A204.1 (cell line): ENCODE measurements at regions not wholly inside any gene's neighbourhood (a gene's known extent, or its start where the extent isn't known, plus 50 kb on each side); places are given as distances from the start of the nearest gene placed in this dataset.
"Not testable (repeated sequence)": the region's sequence is repeated elsewhere in the genome, so short reads cannot be mapped to it uniquely, and the experiment has no call there.

Experiments
- FAIRE-seq: peaks from 2 replicates; lab custom pipeline; 2012; peaks lifted over from hg19 to GRCh38; lab: Jason Lieb, UNC

DNA sequence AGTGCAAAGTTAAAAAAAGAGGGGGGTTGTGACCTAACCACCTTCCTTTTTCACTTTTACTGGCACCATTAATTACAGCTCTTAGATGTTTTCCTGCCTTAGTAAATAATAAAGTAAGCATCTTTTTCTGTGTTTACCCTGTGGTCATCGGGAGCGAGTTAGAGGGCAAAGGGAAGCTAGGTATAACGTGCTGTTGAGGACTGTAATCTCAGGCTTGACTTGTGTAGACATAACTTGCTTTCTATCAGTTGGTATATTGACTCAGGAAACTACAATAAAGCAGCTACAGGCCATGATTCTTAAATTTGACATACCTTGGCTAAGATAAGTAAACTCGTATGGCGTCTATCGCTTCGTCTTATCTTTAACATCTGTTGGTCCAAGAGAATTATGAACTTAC is 509.8 kb upstream of the CHD1 start:
- no peak for FAIRE-seq

DNA sequence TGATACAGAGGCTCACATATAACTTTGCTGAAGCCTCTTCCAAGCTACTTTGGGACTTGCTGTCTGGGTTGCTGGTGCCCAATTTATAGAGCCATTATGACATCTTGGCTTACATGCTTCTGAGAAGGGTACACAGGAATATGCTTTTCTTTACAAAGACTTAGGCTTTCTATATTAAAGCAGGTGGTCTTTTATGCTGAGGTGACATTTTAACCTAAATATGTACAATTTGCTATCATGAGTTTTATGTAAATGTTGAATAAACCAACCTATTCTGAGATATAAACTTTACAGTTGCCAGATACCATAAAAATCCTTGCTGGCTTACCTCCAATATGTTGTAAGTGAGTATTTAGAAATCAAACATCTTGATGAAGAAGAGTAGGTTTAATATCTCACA is 509.2 kb upstream of the CHD1 start:
- no peak for FAIRE-seq

GRCh38 chr5:99423396-99423795 is 494.6 kb upstream of the CHD1 start:
- FAIRE-seq = not testable (repeated sequence)

DNA sequence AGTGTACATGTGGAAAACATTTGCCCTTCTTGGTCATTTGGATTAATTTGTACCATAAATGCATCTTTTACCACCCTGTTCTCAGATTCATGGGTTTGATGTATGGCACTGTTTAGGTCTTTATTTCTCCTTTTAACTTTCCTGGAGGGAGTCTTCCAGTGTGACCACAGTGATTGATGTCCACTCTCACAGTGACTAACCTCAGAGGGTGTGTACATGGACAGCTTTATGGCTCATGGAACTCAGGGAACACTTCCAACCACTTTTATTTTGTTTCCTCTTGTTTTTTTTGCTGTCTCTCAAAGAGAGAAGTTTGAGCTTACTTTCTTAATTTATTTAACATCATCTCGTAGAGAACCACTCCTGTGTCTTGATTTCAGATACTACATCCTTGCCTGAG is 489.8 kb upstream of the CHD1 start:
- not testable (repeated sequence) for FAIRE-seq

- FAIRE-seq = not testable (repeated sequence)
Observed at GRCh38 chr5:99410386-99410785, 481.6 kb upstream of the CHD1 start.

DNA sequence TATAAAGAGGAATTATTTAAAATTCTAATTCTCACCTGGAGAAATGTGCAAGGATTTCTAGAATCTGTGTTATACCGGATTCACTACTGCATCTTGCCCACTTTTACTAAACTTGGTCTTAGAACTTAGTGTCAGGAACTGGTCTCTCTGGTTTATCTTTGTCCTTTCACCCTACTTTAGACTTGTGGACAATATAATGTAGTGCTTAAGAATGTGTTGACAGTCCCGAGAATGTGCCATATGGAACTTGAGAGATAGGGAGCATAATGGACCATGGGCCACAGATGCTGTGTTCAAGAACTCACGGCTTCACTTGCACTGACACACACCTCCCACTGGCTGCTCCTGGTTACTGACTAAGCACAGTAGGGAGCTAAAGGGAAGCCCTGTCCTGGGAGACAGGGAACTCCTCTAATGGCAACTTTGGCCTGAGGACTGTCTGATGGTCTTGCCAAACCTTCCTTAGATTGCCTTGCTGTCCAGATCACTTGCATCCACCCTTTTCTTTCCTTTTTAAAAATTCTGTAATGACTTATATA is 476.0 kb upstream of the CHD1 start:
- not testable (repeated sequence) for FAIRE-seq

DNA sequence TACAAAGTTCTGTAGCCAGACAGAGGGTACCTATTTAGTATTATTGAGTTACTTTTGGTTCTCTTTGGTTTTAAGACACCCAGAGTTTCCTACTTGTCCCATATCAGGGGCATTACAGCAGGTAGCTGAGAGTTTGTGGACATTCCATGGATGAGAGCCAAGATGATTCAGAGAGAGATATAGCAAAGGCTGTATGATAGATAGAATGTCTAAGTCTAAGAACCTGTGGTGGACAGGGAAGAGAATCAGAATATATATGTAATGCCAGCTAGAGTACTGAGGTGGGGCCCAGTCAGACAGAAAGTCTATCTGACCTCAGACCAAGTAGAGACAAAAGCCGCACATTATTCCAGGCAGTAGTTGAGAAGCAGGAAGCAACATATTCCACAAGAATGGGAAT is 471.8 kb upstream of the CHD1 start:
- FAIRE-seq = not testable (repeated sequence)

- no peak for FAIRE-seq
Observed at GRCh38 chr5:99398976-99399375, 470.2 kb upstream of the CHD1 start.

DNA sequence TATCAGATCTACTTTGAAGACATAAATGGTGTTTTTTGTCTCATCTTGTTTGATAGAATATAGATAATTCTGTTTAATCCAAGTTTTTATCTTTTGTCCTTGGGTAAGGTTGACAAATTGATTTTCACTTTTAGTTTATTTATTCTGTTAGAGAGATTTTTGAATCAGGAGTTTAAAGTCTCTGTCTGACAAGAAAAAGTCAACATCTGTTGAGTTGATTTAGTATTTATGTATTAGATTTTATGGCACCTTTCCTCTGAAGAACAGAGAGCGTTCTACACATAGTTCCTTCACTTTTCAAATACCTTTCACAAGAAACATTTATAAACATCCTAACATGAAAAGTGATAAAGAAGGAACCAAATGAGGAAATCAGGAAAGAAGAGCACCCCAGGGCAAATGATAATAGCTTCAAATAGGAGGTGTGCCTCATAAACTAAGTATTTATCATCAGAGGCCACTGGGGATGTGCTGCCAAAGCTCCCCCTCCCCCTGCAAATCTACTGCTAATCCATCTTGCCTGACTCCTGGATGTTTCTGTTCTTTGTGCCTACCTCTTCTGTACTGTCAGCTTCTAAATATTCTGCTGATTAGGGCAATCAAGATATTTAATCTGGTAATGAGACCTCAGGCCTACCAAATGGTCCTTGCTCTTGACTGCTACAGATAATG is 457.7 kb upstream of the CHD1 start:
- FAIRE-seq = no peak

DNA sequence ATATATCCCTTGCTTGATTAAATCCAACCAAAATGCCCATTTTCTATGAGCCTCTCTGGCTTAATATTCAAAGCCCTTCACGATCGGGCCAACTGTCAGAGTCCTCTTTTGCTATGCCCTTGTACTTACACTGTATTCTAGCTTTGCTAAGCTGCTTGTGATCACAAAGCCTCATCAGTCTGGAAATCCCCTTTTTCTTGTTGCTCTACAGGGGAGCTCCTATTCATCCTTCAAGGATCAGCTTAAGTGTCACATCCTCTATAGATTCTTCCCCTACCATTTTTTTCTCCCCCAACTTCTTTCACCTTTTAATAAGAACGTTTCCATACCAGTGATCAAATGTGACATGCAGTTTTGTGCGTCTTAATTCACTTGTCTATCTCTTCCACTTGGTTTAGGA is 450.4 kb upstream of the CHD1 start:
- FAIRE-seq = no peak

DNA sequence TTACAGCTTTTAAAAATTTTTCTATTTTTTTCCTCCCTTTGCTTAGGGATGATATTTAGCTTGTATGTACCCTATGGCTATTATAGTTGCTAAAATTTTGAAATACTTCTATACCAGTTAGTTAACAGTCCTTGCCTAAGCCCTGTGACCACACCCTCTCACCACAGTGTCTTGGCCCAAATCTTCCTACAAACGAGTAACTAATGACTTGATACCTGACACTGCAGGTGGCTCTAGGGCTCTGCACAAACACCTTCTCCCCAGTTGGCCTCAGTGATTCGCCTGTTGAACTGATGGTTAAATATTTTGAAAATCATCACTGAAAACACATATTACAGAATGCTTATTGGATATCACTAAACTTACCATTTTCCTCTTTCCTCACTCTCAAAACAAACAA is 449.6 kb upstream of the CHD1 start:
- FAIRE-seq = no peak

GRCh38 chr5:99369797-99370593 is 441.2 kb upstream of the CHD1 start:
- no peak for FAIRE-seq

DNA sequence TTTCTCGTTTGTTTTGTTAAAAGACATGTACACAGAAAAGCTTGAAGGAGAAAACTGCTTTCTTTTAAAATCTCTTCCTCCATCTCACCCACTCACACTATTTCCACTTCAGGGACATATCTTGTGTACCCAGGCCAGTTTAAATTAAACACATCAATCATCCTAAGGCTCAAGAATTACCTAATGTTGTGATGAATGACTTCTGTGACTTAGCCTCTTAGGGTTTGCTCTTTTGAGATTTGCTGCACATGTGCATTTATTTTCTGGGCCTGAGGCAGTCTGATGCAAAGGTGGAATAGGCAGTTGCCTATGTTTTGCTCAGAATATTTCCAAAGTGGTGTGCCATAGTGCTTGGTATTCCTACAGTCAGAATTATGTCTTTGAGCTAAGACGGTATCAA is 439.9 kb upstream of the CHD1 start:
- FAIRE-seq = no peak

GRCh38 chr5:99355881-99356280 is 427.1 kb upstream of the CHD1 start:
- FAIRE-seq = no peak

DNA sequence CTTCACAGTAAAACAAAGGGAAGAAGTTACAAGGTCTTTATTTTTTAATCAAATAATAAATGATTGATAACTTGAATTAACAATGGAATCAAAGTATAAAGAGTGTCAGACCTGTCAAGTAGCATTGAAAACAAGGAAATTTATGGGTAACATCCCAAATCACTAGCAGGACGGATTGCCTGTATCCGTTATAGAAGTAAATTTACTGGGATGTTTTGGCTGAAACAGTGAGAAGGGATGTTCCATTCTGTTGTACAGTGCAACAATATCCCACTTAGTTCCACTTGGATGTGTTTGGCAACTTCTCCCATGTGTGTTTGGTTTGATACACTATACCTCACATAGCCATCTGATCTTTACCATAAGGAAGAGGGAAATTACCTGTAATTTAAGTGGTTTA is 421.0 kb upstream of the CHD1 start:
- FAIRE-seq = no peak

- peak; percentile 41 for FAIRE-seq
Observed at GRCh38 chr5:99348597-99348996, 419.8 kb upstream of the CHD1 start.

GRCh38 chr5:99339758-99340157 is 411.0 kb upstream of the CHD1 start:
- not testable (repeated sequence) for FAIRE-seq

DNA sequence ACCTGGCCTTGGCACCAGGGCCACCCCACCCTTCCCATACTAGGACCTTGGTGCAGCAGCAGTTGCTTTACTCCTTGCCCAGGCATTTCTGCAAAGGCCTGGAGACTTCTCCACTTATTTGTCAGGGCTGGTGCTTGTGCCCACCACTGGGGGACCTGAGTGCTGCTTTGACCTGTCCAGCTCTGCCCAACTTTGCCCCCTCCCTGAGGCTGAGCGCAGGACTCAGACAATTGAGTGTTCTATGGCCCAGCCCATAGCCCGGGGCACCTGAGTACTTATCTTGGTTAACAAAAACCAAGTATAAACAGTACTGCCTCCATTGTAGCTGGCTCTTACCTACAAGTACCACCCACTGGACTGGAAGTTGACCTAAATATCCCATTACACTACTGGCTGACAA is 406.1 kb upstream of the CHD1 start:
- FAIRE-seq = no peak

- no peak for FAIRE-seq
Observed at GRCh38 chr5:99331061-99331460, 402.3 kb upstream of the CHD1 start.

GRCh38 chr5:99320436-99320835 is 391.6 kb upstream of the CHD1 start:
- FAIRE-seq = no peak

GRCh38 chr5:99317136-99317535 is 388.3 kb upstream of the CHD1 start:
- FAIRE-seq = no peak

DNA sequence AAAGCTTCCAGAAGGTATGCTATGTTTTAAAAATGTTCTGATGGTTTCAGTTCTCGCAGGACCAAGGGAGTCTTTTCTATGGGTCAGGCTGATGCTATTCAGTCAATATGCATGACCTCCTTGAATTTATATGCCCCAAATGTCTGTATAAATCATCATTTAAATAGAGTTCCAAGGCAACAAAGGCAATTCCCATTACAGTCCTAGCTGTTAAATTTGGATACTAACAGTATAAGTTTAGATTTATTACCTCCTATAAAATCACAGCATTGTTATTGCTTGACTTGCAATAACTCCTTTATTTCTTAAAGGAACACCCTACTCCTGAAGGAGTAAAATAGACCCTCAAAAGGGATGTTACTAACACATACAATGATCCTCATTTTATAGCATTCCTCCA is 387.7 kb upstream of the CHD1 start:
- no peak for FAIRE-seq

DNA sequence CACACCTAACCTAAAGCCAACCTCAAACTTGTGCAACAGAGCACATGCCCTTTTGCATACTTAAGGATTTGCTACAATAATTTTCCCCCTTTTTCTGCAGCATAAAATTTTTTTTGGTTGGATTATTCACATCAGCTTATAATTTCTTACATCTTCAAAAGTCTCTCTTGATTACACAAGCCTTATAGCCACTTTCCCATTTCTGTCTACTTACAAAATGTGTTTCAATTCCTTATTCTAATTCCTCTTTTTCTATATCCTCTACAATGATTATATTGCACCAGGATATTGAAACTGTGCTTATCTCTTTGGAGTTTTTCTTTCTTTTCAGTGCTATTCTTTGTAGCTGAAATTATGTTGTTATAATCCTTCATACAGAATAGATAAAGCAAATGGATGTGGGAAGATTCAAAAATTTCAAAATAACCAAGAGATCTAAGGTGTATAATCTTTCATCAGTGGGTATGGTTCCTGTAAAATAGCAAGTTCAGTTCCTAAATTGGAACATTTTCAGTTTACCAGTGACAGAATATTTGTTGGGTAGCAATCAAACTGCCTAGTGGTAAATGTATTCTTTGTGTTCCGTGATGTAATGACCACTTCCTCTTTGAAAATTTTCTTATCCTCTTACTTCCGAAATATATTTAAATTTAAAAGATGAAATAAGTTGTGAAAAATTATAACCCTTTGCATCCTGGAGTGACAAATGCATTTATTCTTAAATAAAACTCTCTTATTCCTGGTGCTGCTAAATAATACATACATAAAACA is 386.8 kb upstream of the CHD1 start:
- FAIRE-seq = no peak
